SH-SY5Y (cell line): ENCODE measurements at regions not wholly inside any gene's neighbourhood (a gene's known extent, or its start where the extent isn't known, plus 50 kb on each side); places are given as distances from the start of the nearest gene placed in this dataset.

Experiments
- GATA2 ChIP-seq: IDR thresholded peaks from 2 replicates; pipeline ENCODE4 v1.6.1; 2011; ENCODE audit warnings: mild to moderate bottlenecking, low read depth, low read length
- GATA3 ChIP-seq: IDR thresholded peaks from 2 replicates; pipeline ENCODE4 v1.6.1; 2011; ENCODE audit warnings: low read depth, mild to moderate bottlenecking, low read length, moderate library complexity

DNA sequence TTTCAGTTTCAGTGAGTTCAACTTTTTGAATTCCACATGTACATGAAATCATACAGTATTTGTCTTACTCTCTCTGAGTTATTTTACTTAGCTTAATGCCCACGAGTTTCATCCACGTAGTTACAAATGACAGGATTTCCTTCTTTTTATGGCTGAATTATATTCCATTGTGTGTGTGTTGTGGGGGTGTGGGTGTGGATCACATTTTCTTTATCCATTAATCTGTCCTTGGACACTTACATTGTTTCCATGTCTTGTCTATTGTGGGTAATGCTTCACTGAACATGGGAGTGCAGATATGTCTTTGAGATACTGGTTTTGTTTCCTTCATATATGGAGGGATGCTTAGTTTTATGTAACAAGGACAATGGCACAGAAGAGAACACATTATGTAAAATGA lies 63.5 kb upstream of the TMTC1 start:
- TF ChIP-seq GATA2 (no peak), GATA3 (no peak)

DNA sequence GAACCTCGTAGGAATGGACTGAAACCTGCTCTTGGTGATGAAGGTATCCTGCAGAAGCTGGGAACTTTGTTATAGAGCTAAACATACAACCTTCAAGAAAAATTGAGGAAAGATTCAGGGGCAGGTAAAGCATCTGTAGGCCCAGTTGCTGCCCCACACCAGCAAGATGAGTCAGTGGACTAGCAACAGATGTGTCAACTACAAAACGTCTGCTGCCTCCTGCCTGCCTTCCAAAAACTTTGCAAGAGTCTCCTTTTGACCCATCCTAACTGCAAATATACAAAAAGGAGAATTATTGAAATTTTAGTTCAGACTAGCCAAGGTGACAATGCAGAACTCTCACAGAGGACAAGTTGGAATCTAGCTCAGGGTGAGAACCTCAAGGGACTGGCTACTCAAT lies 60.9 kb upstream of the TMTC1 start:
- no peak for TF ChIP-seq GATA2
- no peak for TF ChIP-seq GATA3

DNA sequence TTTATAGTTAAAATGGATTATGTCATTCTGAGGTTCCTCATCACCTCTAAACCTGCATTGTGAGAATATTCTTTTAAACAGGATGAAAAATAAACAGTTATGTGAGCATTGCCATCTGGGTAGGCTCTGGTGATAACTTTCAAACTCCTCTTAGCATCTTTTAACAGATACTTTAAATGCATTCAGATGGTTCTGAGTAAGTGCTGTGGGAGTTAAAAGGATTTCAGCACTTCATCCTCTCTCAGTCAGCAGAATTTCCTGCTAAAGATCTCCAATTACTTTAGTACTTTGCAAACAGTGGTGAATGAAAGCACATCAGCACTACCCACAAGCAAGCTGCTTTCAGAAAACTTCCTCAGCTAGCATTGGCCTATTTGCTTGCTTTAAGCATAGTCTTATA lies 59.3 kb upstream of the TMTC1 start:
- no peak for TF ChIP-seq GATA3
- TF ChIP-seq GATA2: no peak

DNA sequence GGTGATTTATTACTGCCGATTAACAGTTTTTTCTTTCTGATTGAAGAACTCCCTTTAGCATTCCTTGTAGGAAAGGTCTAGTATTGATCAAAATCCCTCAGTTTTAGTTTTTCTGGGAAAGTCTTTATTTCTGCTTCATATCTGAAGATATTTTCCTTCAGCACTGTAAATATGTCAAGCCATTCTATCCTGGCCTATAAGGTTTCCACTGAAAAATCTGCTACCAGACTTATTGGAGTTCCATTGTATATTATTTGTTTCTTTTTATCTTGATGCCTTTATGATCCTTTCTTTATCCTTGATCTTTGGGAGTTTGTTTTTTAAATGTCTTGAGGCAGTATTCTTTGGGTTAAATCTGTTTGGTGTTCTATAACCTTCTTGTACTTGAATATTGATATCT lies 55.0 kb upstream of the TMTC1 start:
- TF ChIP-seq GATA2 (no peak), GATA3 (no peak)
